Daoy (cell line): ENCODE measurements at regions not wholly inside any gene's neighbourhood (a gene's known extent, or its start where the extent isn't known, plus 50 kb on each side); places are given as distances from the start of the nearest gene placed in this dataset.

Experiments used
- DNase-seq: peaks from one replicate; pipeline ENCODE4 v3.0.0-alpha.2; 2015; ENCODE audit warnings: low read depth

GRCh38 chr18:37956902-37957301, 391.3 kb upstream of the CELF4 start:
- no peak for DNase-seq

GRCh38 chr18:37956020-37956419, 390.4 kb upstream of the CELF4 start:
- DNase-seq, result no peak

- DNase-seq, result no peak
Measured at GRCh38 chr18:37955201-37955600, 389.6 kb upstream of the CELF4 start.

- DNase-seq, result no peak
Measured at GRCh38 chr18:37953876-37954275, 388.3 kb upstream of the CELF4 start.

- DNase-seq, result no peak
Measured at GRCh38 chr18:37948471-37948870, 382.9 kb upstream of the CELF4 start.

- DNase-seq, result no peak
Measured at GRCh38 chr18:37946324-37946723, 380.7 kb upstream of the CELF4 start.

GRCh38 chr18:37944700-37945270, 379.2 kb upstream of the CELF4 start:
- no peak for DNase-seq

GRCh38 chr18:37937287-37937686, 371.7 kb upstream of the CELF4 start:
- no peak for DNase-seq

GRCh38 chr18:37935086-37935485, 369.5 kb upstream of the CELF4 start:
- DNase-seq, result no peak

- no peak for DNase-seq
Measured at GRCh38 chr18:37930640-37931039, 365.0 kb upstream of the CELF4 start.

GRCh38 chr18:37922162-37922561, 356.6 kb upstream of the CELF4 start:
- DNase-seq, result no peak

- no peak for DNase-seq
Measured at GRCh38 chr18:37920865-37921264, 355.3 kb upstream of the CELF4 start.

GRCh38 chr18:37913051-37913450, 347.5 kb upstream of the CELF4 start:
- DNase-seq, result no peak

GRCh38 chr18:37902344-37902743, 336.7 kb upstream of the CELF4 start:
- DNase-seq, result no peak

GRCh38 chr18:37900326-37900725, 334.7 kb upstream of the CELF4 start:
- DNase-seq, result no peak

- no peak for DNase-seq
Measured at GRCh38 chr18:37889963-37890362, 324.4 kb upstream of the CELF4 start.

- no peak for DNase-seq
Measured at GRCh38 chr18:37874721-37875120, 309.1 kb upstream of the CELF4 start.

GRCh38 chr18:37873416-37873815, 307.8 kb upstream of the CELF4 start:
- no peak for DNase-seq

GRCh38 chr18:37872562-37872961, 307.0 kb upstream of the CELF4 start:
- no peak for DNase-seq

- DNase-seq, result no peak
Measured at GRCh38 chr18:37871561-37871960, 306.0 kb upstream of the CELF4 start.

GRCh38 chr18:37869051-37869450, 303.5 kb upstream of the CELF4 start:
- no peak for DNase-seq

GRCh38 chr18:37864122-37864521, 298.5 kb upstream of the CELF4 start:
- DNase-seq, result no peak

GRCh38 chr18:37861981-37862380, 296.4 kb upstream of the CELF4 start:
- DNase-seq, result no peak

- no peak for DNase-seq
Measured at GRCh38 chr18:37854396-37854795, 288.8 kb upstream of the CELF4 start.

- DNase-seq, result no peak
Measured at GRCh38 chr18:37853706-37854105, 288.1 kb upstream of the CELF4 start.
